ENCODE measurements at regions not wholly inside any gene's neighbourhood (a gene's known extent, or its start where the extent isn't known, plus 50 kb on each side); places are given as distances from the start of the nearest gene placed in this dataset.

GRCh38 chr15:38652183-38652794 lies 87.7 kb upstream of the RASGRP1 start:
- Mint-ChIP-seq H3K4me1 (peaks cover 26 to 39% of the 10 kb centered on the region in 2 donors), H3K4me3 (peak overlapping the region; percentile 22 to 71), H3K9me3 (no peaks in the 10 kb centered on the region), H3K36me3 (no peaks in the 10 kb centered on the region), H3K27me3 (no peaks in the 10 kb centered on the region), H3K27ac (peak overlapping the region; percentile 72)
- DNase-seq, result no peak
- peak; percentile 49 to 57 for ATAC-seq (replicated peaks)

- H3K27ac Mint-ChIP-seq, result no peak overlapping the region
- no peaks in the 10 kb centered on the region for H3K27me3 Mint-ChIP-seq
- H3K4me1 Mint-ChIP-seq, result peaks cover 26 to 39% of the 10 kb centered on the region in 2 donors
- ATAC-seq (replicated peaks) (peak; percentile 38 to 52), DNase-seq (no peak)
- H3K4me3 Mint-ChIP-seq, result no peak overlapping the region
- H3K36me3 Mint-ChIP-seq, result no peaks in the 10 kb centered on the region
- H3K9me3 Mint-ChIP-seq, result no peaks in the 10 kb centered on the region
Measured at GRCh38 chr15:38652998-38653397, 88.4 kb upstream of the RASGRP1 start.

GRCh38 chr15:38658431-38658830 lies 93.8 kb upstream of the RASGRP1 start:
- Mint-ChIP-seq H3K4me1 (peaks cover 14 to 23% of the 10 kb centered on the region in 2 donors), H3K4me3 (peak overlapping the region in 1 of 2 donors; percentile 3)

GRCh38 chr15:38660738-38661137 lies 96.1 kb upstream of the RASGRP1 start:
- Mint-ChIP-seq H3K27me3 (no peaks in the 10 kb centered on the region), H3K36me3 (no peaks in the 10 kb centered on the region), H3K27ac (peak overlapping the region; percentile 16), H3K9me3 (no peaks in the 10 kb centered on the region), H3K4me3 (no peak overlapping the region), H3K4me1 (peaks cover 17 to 30% of the 10 kb centered on the region in 2 donors)
- DNase-seq (no peak), ATAC-seq (replicated peaks) (no peak)

More at GRCh38 chr15:38658431-38658830, 93.8 kb upstream of the RASGRP1 start:
- Mint-ChIP-seq H3K27ac (no peak overlapping the region), H3K36me3 (no peaks in the 10 kb centered on the region), H3K27me3 (no peaks in the 10 kb centered on the region), H3K9me3 (no peaks in the 10 kb centered on the region)
- DNase-seq, result no peak
- ATAC-seq (replicated peaks), result no peak

- no peaks in the 10 kb centered on the region for H3K9me3 Mint-ChIP-seq
- no peak for ATAC-seq (replicated peaks)
- no peaks in the 10 kb centered on the region for H3K27me3 Mint-ChIP-seq
- peak overlapping the region; percentile 47 for H3K27ac Mint-ChIP-seq
- H3K4me3 Mint-ChIP-seq, result no peak overlapping the region
- peaks cover 21 to 41% of the 10 kb centered on the region in 2 donors for H3K4me1 Mint-ChIP-seq
- DNase-seq, result no peak
- H3K36me3 Mint-ChIP-seq, result no peaks in the 10 kb centered on the region
Measured at GRCh38 chr15:38662033-38662802, 97.6 kb upstream of the RASGRP1 start.

- Mint-ChIP-seq H3K36me3 (no peaks in the 10 kb centered on the region), H3K27ac (no peak overlapping the region), H3K9me3 (no peaks in the 10 kb centered on the region), H3K4me3 (no peak overlapping the region), H3K27me3 (no peaks in the 10 kb centered on the region), H3K4me1 (peaks cover 25 to 46% of the 10 kb centered on the region in 2 donors)
- DNase-seq, result no peak
- no peak for ATAC-seq (replicated peaks)
Measured at GRCh38 chr15:38662805-38663204, 98.2 kb upstream of the RASGRP1 start.

GRCh38 chr15:38665586-38666305 lies 101.1 kb upstream of the RASGRP1 start:
- no peaks in the 10 kb centered on the region for H3K27me3 Mint-ChIP-seq
- no peak overlapping the region for H3K4me3 Mint-ChIP-seq
- peaks cover 31 to 54% of the 10 kb centered on the region in 2 donors for H3K4me1 Mint-ChIP-seq
- DNase-seq, result no peak
- ATAC-seq (replicated peaks), result no peak
- no peaks in the 10 kb centered on the region for H3K36me3 Mint-ChIP-seq
- no peaks in the 10 kb centered on the region for H3K9me3 Mint-ChIP-seq
- peak overlapping the region; percentile 65 for H3K27ac Mint-ChIP-seq

- Mint-ChIP-seq H3K4me3 (no peak overlapping the region), H3K27ac (peak overlapping the region; percentile 32)
- DNase-seq, result no peak
Measured at GRCh38 chr15:38666865-38667510, 102.4 kb upstream of the RASGRP1 start.

GRCh38 chr15:38667890-38668850 lies 103.6 kb upstream of the RASGRP1 start:
- Mint-ChIP-seq H3K27me3 (no peaks in the 10 kb centered on the region), H3K36me3 (no peaks in the 10 kb centered on the region), H3K4me1 (peaks cover 44 to 70% of the 10 kb centered on the region in 2 donors), H3K9me3 (no peaks in the 10 kb centered on the region), H3K4me3 (no peak overlapping the region), H3K27ac (no peak overlapping the region)
- ATAC-seq (replicated peaks) (no peak), DNase-seq (no peak)

More at GRCh38 chr15:38666865-38667510, 102.4 kb upstream of the RASGRP1 start:
- no peak for ATAC-seq (replicated peaks)
- H3K4me1 Mint-ChIP-seq, result peaks cover 40 to 65% of the 10 kb centered on the region in 2 donors
- H3K36me3 Mint-ChIP-seq, result no peaks in the 10 kb centered on the region
- no peaks in the 10 kb centered on the region for H3K27me3 Mint-ChIP-seq
- no peaks in the 10 kb centered on the region for H3K9me3 Mint-ChIP-seq

GRCh38 chr15:38668898-38669391 lies 104.3 kb upstream of the RASGRP1 start:
- H3K36me3 Mint-ChIP-seq, result no peaks in the 10 kb centered on the region
- no peak overlapping the region for H3K27ac Mint-ChIP-seq
- no peaks in the 10 kb centered on the region for H3K9me3 Mint-ChIP-seq
- no peak overlapping the region for H3K4me3 Mint-ChIP-seq
- ATAC-seq (replicated peaks) (no peak), DNase-seq (no peak)
- H3K4me1 Mint-ChIP-seq, result peaks cover 47 to 78% of the 10 kb centered on the region in 2 donors
- H3K27me3 Mint-ChIP-seq, result no peaks in the 10 kb centered on the region

GRCh38 chr15:38670128-38671005 lies 105.8 kb upstream of the RASGRP1 start:
- Mint-ChIP-seq H3K9me3 (no peaks in the 10 kb centered on the region), H3K36me3 (no peaks in the 10 kb centered on the region), H3K27ac (peak overlapping the region; percentile 92), H3K4me3 (peak overlapping the region; percentile 37 to 50), H3K27me3 (no peaks in the 10 kb centered on the region), H3K4me1 (peaks cover 50 to 79% of the 10 kb centered on the region in 2 donors)
- ATAC-seq (replicated peaks) (peak; percentile 67 to 68), DNase-seq (peak; percentile 53)

- no peak for DNase-seq
- H3K9me3 Mint-ChIP-seq, result no peaks in the 10 kb centered on the region
- peak; percentile 1 to 3 for ATAC-seq (replicated peaks)
- peaks cover 47 to 73% of the 10 kb centered on the region in 2 donors for H3K4me1 Mint-ChIP-seq
- peak overlapping the region; percentile 37 to 50 for H3K4me3 Mint-ChIP-seq
- H3K27ac Mint-ChIP-seq, result peak overlapping the region; percentile 92
- H3K27me3 Mint-ChIP-seq, result no peaks in the 10 kb centered on the region
- no peaks in the 10 kb centered on the region for H3K36me3 Mint-ChIP-seq
Measured at GRCh38 chr15:38671006-38671387, 106.4 kb upstream of the RASGRP1 start.

Data from stimulated activated naive B cell treated with anti-CD40 and anti-IgM and Interleukin-4, amounts not matched to agents 10 μg/mL and 1 μg/mL and 100 μg/mL, for 72 hours (primary cell).